HG03460 (cell line): ENCODE measurements at regions not wholly inside any gene's neighbourhood (a gene's known extent, or its start where the extent isn't known, plus 50 kb on each side); places are given as distances from the start of the nearest gene placed in this dataset.
"Not testable (repeated sequence)": the region's sequence is repeated elsewhere in the genome, so short reads cannot be mapped to it uniquely, and the experiment has no call there.

Experiments
- ATAC-seq: cut with Tn5 transposase; IDR thresholded peaks from one replicate; pipeline ENCODE4 v1.9.1; 2021; ENCODE audit not compliant: unreplicated experiment

- ATAC-seq = no peak
Measured at GRCh38 chr9:78663369-78663768, 366.4 kb downstream of the PSAT1 start.

DNA sequence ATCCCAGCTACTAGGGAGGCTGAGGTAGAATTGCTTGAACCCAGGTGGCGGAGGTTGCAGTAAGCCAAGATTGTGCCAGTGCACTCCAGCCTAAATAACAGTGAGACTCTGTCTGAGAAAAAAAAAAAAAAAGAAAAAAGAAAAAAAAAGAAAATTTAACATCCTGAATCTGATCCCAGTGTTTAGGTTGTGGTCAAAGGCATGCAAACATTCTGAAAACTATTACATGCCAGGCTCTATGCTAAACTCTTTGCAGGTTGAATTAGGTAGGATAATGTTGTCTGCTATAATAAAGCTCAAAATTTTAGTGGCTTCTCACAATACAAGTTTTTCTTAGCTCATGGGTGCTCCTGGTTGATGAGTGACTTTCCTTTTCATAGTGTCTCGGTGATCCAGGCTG is 367.4 kb downstream of the PSAT1 start:
- no peak for ATAC-seq

- no peak for ATAC-seq
Measured at GRCh38 chr9:78666818-78667414, 370.0 kb downstream of the PSAT1 start.

DNA sequence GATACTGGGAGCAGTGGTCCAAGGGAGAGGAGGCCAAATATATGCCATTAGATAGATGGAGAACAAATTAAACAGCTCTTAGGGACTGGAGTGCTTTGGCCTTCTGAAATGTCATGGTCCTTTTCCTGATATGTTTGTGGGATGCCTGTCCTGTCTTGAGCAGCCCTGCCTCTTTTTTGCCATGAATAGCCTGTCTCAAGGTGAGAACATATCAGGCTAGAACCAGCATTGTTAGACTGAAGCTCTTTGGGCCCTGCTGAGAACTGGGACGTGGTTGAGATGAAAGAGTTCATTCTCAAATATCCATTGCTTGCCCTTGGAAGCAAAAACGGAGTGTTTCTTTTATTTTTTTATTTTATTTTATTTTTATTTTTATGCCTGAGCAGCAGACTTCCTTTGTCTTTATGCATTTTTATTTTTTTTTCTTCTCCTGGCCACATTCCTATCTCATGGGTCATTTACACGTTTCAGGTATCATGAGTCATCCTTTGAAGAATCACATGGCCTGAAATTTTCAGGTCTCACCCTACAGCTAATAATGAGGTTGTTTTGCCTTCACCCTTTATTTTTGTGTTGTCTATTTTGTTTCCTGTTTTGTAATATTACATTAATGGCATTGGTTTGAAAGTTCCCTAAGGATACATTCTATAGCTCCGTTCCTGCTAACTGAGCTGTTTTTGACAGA is 371.4 kb downstream of the PSAT1 start:
- no peak for ATAC-seq

DNA sequence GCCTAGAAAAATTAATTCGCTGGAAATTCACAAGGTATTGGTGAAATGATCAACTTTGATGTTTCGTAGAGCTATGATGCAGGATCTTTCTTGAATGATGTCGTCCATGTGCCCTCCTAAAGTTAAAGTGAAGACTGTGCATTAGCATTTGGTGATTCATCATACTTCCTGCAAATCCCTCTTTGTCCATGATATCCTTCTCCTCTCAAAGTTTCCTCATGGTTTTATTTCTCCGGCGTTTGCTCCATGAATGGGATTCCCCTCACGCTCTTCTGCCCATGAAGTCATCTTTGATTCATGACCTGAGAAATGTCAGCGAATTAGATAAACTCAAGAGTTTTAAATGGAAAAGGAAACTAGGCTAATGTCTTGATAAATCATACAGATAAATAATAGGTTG is 372.7 kb downstream of the PSAT1 start:
- ATAC-seq = no peak

DNA sequence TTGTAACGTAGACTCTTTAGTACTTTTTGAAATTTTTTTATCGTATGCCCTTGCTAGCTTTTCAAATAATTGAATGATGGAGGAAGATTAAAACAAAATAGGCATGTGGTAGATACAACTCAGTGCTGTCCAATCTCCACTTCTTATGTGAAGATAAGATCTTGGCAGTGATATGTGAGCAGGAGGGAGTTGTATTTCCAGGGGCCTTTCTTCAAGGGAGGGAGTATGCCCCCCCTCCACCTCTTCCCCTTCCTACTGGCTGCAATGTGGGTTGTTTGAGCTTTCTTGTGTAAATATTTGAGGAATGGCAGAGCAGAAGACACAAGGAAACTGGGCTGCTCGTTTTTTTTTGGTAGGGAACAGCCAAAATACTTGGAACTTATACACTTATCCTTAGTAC is 374.9 kb downstream of the PSAT1 start:
- ATAC-seq = no peak

DNA sequence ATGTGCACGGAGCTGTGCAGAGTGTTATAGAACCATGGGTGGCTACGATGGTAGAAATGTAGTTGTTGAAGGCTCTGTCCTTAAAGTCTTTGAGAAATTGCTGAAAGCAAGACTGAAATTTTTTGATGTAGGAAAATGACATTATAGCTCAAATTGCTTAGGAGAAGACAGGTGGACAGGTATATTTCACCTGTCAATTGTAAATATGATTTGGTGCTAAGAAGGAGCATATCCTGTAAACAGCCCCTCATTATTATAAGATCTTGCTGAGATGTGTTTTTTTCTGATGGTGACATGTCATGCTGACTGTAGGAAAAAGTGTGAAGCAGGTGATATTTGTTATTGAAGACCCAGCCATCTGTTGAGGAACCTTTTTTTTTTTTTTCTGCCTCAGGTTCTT is 377.9 kb downstream of the PSAT1 start:
- no peak for ATAC-seq

DNA sequence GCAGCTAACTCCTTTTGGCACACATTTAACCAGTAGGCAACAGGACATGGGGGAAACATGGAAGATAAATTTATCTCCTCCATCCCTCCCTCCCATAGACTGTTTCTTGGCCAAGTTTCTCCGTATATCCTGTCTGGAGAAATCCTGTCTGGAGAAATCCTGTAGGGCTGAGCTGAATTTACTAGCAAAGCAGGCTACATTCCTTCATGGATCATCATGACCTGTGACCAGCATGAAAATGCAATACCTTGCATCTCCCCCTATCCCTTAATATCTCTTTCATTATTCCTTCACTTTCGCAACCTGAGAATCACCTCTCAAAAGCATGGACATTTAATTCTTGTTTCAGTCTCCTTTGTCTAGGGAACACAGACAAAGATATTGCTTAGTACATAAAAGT is 379.1 kb downstream of the PSAT1 start:
- no peak for ATAC-seq

- no peak for ATAC-seq
Measured at GRCh38 chr9:78676623-78677022, 379.7 kb downstream of the PSAT1 start.

GRCh38 chr9:78677326-78677725 is 380.4 kb downstream of the PSAT1 start:
- ATAC-seq = no peak

DNA sequence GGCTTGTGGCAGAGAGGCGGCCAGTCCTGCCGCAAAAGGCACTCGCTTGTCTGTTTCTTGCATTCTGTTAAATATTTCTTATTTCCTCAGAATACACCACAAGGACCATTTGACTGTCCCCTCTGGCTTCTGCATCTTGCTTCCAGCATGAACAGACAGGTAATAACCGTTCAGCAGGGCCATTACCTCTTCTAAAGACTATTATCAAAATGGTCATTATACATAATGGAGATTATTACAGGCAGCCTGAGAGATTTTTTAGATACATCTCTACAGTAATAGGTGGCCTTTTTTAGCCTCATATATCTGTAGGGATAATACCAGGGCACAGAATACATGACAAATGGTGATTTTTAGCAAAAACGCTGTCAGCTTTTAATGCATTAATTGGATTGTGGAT is 382.0 kb downstream of the PSAT1 start:
- no peak for ATAC-seq

DNA sequence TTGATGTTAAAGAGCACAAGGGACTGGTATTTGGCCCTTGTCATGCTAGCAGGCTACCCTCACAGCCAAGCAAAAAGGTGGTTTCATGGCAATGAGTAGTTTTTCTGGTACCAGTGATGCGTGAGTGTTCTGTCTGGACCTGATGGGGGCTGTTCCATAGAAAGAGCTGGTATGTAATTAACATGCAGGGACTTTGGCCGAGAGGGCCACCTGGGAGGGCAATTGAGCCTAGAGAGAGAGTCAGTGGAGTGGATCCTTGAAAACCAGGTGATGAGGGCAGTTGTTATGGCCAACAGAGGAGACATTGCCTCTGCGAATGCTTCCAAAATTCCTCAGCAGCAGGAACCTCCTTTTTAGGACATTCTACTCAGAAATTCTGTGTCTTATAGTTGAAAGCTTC is 383.3 kb downstream of the PSAT1 start:
- no peak for ATAC-seq

DNA sequence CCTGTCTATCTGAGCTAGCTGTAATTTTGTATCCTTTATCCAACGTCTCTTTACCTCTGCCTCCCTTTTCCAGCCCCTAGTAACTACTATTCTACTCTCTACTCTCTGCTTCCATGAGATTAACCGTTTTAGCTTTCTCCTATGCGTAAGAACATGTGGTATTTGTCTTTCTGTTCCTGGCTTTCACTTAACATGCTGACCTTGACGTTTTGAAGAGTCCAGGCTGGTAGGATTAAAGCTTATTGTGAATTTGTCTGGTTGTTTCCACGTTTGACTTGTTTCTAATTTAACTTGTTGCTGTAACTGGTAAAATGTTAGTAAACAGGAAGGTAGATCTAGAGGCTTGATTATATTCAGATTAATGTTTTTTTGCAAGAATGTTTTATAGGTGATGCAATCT is 385.3 kb downstream of the PSAT1 start:
- no peak for ATAC-seq

DNA sequence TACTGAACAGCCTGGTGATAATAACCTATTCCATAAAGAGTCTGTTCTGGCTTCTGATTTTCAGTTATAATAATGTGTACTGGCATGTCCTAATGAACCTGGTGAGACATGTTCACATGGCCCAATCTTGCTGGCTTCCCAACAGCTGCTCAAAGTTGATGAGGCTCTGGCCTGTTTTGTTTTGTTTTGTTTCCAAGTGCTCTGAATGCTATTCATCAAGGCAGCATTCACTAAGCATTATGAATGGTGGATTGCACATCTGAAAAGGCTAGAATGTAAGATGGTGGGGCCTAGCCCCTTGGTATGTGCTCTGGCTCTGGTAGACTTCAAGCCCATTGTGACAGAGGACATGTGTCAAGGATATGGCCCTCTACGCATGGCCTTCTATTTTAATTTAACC is 388.5 kb downstream of the PSAT1 start:
- no peak for ATAC-seq

GRCh38 chr9:78688796-78689195 is 391.9 kb downstream of the PSAT1 start:
- ATAC-seq = no peak

DNA sequence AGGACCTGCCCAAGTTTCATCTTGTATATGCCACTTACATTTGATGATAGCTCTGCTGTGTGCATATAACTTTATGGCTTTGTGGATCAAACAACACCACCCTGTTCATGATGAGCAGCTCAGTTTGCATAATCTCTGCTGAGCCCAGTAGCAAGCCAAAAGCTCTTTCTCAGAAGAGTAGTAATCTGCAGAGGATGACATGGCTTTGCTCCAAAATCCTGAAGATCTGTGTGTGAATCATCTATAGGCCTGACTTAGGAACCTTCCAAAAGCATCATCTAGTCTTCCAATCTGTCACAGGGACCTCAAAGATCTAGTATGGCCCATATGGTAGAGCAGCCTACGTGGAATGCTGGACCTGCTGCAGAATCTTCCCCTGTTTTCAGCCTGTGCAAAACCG is 394.6 kb downstream of the PSAT1 start:
- no peak for ATAC-seq

DNA sequence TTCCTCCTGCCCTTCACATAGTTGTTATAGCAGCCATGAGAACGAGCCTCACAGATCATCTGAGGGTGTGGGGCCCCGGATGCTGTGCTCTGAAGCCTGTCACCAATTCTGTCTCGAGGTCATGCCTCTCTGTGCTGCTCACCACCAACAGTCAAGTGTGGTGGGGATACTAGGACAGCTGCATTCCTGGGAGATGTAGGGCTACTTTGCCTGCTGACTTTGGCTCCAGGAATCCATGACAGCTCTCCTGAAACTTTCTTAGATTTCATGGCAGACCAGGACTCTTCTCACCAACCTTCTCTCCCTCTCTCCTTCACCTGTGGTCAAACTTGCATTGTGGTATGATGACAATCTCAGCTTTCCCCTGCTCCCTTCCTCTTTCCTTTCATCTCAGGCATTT is 395.9 kb downstream of the PSAT1 start:
- ATAC-seq = no peak

GRCh38 chr9:78694974-78695373 is 398.0 kb downstream of the PSAT1 start:
- no peak for ATAC-seq

- no peak for ATAC-seq
Measured at GRCh38 chr9:78695519-78695918, 398.6 kb downstream of the PSAT1 start.

- ATAC-seq = no peak
Measured at GRCh38 chr9:78697618-78698017, 400.7 kb downstream of the PSAT1 start.

DNA sequence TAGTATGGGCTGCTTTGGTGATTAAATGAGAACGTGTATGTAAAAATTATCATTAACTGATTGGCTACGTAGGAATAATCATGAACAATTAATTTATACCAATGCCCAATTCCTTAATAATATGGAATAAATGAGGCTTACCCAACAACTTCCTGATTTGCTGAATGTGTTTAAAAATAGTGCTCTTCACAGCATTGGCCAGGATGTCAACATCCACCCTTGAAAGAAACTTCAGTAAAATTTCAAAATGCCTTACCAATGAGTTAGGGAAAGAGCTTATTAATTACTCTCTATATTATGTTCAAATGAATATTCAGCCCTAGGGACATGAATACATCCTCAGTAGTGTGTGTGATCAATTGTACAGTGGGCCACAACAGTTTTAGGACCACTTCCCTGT is 401.4 kb downstream of the PSAT1 start:
- ATAC-seq = no peak

DNA sequence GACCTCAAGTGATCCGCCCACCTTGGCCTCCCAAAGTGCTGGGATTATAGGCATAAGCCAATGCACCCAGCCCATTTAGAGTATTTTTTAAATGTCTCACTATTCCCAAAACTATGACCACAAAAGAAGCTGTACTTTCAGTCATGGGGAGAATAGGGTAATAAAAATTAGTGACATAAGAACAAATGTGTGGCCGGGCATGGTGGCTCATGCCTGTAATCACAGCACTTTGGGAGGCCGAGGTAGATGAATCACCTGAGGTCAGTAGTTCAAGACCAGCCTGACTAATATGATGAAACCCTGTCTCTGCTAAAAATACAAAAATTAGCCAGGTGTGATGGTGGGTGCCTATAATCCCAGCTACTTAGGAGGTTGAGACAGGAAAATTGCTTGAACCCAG is 402.3 kb downstream of the PSAT1 start:
- not testable (repeated sequence) for ATAC-seq

DNA sequence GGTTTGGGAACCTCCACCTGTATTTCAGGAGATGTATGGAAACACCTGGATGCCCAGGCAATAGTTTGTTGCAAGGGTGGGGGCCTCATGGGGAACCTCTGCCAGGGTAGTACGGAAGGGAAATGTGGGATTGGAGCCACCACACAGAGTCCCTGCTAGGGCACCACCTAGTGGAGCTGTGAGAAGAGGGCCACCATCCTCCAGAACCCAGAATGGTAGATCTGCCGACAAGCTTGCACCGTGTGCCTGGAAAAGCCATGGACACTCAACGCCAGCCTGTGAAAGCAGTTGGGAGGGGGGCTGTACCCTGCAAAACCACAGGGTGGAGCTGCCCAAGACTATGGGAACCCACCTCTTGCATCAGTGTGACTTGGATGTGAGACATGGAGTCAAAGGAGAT is 407.2 kb downstream of the PSAT1 start:
- ATAC-seq = not testable (repeated sequence)
